Peyer's patch (tissue), 4 donors: ENCODE measurements at regions not wholly inside any gene's neighbourhood (a gene's known extent, or its start where the extent isn't known, plus 50 kb on each side); places are given as distances from the start of the nearest gene placed in this dataset.

ENCODE experiments used
- POLR2A ChIP-seq, 2 donors: fragments of 450-650 bp; IDR thresholded peaks; one replicate each; pipeline ENCODE4 v1.5.1; 2017; ENCODE audit warnings: antibody characterized with exemption in 2 of 2, mild to moderate bottlenecking in 2 of 2, moderate library complexity in 2 of 2
- TF ChIP-seq, protein P1 (sequence below), 6 experiments: fragments of 450-650 bp in 4 of 6; fragments of 200-600 bp in 2 of 6; sonication (generic) in 1 of 6; IDR thresholded peaks; one replicate each; pipeline ENCODE4 v1.5.1; 2017 to 2019; ENCODE audit warnings: antibody characterized with exemption in 6 of 6, mild to moderate bottlenecking in 3 of 6, moderate library complexity in 1 of 6

DNA sequence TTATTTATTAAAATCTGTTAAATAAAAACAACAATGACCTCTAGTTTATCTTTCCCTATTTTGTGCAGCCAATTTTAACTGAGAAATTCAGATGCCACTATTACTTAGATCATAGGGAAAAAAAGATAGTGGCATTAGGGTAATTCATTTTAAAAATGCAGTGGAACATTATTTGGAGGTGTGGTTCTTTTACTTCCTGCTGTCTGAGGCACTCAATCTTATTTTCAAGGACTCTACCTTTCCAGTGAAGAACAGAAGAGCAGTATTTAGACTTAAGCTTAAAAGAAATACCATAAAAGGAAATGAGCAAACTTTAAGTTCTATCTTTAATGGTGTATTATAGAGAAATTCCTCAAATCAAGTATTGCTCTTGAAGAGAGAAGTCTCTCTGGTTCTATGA lies 342.6 kb upstream of the KLF12 start:
- TF ChIP-seq, protein P1, sequence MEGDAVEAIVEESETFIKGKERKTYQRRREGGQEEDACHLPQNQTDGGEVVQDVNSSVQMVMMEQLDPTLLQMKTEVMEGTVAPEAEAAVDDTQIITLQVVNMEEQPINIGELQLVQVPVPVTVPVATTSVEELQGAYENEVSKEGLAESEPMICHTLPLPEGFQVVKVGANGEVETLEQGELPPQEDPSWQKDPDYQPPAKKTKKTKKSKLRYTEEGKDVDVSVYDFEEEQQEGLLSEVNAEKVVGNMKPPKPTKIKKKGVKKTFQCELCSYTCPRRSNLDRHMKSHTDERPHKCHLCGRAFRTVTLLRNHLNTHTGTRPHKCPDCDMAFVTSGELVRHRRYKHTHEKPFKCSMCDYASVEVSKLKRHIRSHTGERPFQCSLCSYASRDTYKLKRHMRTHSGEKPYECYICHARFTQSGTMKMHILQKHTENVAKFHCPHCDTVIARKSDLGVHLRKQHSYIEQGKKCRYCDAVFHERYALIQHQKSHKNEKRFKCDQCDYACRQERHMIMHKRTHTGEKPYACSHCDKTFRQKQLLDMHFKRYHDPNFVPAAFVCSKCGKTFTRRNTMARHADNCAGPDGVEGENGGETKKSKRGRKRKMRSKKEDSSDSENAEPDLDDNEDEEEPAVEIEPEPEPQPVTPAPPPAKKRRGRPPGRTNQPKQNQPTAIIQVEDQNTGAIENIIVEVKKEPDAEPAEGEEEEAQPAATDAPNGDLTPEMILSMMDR (IDR thresholded peaks at IDR 0.05), result no peak
- TF ChIP-seq POLR2A (IDR thresholded peaks at IDR 0.05), result no peak
